ENCODE measurements at regions not wholly inside any gene's neighbourhood (a gene's known extent, or its start where the extent isn't known, plus 50 kb on each side); places are given as distances from the start of the nearest gene placed in this dataset.

- no peak overlapping the region for H3K4me3 ChIP-seq (ENCODE audit: low read depth, low read length)
- TF ChIP-seq, protein P1, sequence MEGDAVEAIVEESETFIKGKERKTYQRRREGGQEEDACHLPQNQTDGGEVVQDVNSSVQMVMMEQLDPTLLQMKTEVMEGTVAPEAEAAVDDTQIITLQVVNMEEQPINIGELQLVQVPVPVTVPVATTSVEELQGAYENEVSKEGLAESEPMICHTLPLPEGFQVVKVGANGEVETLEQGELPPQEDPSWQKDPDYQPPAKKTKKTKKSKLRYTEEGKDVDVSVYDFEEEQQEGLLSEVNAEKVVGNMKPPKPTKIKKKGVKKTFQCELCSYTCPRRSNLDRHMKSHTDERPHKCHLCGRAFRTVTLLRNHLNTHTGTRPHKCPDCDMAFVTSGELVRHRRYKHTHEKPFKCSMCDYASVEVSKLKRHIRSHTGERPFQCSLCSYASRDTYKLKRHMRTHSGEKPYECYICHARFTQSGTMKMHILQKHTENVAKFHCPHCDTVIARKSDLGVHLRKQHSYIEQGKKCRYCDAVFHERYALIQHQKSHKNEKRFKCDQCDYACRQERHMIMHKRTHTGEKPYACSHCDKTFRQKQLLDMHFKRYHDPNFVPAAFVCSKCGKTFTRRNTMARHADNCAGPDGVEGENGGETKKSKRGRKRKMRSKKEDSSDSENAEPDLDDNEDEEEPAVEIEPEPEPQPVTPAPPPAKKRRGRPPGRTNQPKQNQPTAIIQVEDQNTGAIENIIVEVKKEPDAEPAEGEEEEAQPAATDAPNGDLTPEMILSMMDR (IDR thresholded peaks at IDR 0.05; ENCODE audit: low read depth, low read length, missing control alignments), result no peak
- in situ Hi-C loops (cut with HindIII; ENCODE audit: low pct_ligation_motif_present, low sequenced_read_pairs), result no loop called here
- no peak overlapping the region for H3K27ac ChIP-seq
- H3K27me3 ChIP-seq (replicated peaks), result no peaks in the 10 kb centered on the region
- DNase-seq, result no peak
- no peaks in the 10 kb centered on the region for H3K36me3 ChIP-seq (replicated peaks)
Measured at GRCh38 chr12:125944446-125944845, 879.2 kb downstream of the AACS start.

- Histone ChIP-seq H3K27ac (no peak overlapping the region), H3K27me3 (replicated peaks) (no peaks in the 10 kb centered on the region), H3K36me3 (replicated peaks) (no peaks in the 10 kb centered on the region), H3K4me3 (ENCODE audit: low read depth, low read length) (no peak overlapping the region)
- in situ Hi-C loops (cut with HindIII; ENCODE audit: low pct_ligation_motif_present, low sequenced_read_pairs), result no loop called here
- TF ChIP-seq, protein P1 (IDR thresholded peaks at IDR 0.05; ENCODE audit: low read depth, low read length, missing control alignments), result no peak
- no peak for DNase-seq
Measured at GRCh38 chr12:125949471-125949870, 884.2 kb downstream of the AACS start.

DNA sequence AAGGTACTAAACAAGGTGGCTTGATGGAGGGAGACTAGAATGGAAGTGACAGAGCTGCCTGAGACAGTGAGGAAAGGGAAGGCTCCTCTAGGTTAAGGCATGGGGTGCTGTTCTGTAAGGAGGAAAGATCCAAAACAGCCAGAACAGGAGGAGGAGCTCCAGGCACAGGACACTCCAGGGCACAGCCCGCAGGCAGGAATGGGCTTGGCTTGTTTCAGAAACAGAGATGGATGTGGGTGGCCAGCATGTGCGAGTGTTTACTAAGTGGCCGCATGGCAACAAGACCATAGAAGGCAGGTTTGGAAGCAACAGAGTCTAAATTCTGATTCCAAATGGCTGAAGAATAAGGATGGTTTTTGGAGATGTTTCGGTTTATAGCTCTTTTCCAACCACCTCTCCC lies 889.1 kb downstream of the AACS start:
- in situ Hi-C loops (cut with HindIII; ENCODE audit: low pct_ligation_motif_present, low sequenced_read_pairs), result no loop called here
- H3K27ac ChIP-seq, result no peak overlapping the region
- no peaks in the 10 kb centered on the region for H3K27me3 ChIP-seq (replicated peaks)

DNA sequence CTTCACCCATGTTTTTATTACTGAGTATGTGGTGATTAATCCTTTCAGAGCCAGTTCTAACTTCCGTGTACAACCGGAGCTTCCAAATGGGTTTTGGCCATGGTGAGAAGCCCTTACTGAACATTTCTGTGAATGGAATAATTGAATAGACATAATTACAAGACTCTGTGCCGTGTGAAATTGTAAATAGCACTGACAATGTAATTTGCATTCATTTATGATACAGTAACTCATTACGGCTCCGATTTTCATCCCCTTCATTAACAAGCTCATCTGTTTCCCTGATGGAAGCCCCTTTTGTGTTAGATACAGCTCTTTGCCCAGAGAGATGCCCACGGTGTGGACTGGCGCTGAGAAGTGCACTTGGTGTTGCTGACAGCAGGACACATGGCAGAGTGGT lies 891.0 kb downstream of the AACS start:
- in situ Hi-C loops (cut with HindIII; ENCODE audit: low pct_ligation_motif_present, low sequenced_read_pairs), result no loop called here
- no peak for DNase-seq
- TF ChIP-seq, protein P1 (IDR thresholded peaks at IDR 0.05; ENCODE audit: low read depth, low read length, missing control alignments), result no peak
- Histone ChIP-seq H3K4me3 (ENCODE audit: low read depth, low read length) (no peak overlapping the region), H3K27ac (no peak overlapping the region), H3K36me3 (replicated peaks) (no peaks in the 10 kb centered on the region), H3K27me3 (replicated peaks) (no peaks in the 10 kb centered on the region)

More for the DNA sequence above, 889.1 kb downstream of the AACS start:
- TF ChIP-seq, protein P1 (IDR thresholded peaks at IDR 0.05; ENCODE audit: low read depth, low read length, missing control alignments), result no peak
- no peak for DNase-seq
- no peaks in the 10 kb centered on the region for H3K36me3 ChIP-seq (replicated peaks)
- no peak overlapping the region for H3K4me3 ChIP-seq (ENCODE audit: low read depth, low read length)

GRCh38 chr12:125966641-125967040 lies 901.4 kb downstream of the AACS start:
- TF ChIP-seq, protein P1 (IDR thresholded peaks at IDR 0.05; ENCODE audit: low read depth, low read length, missing control alignments), result no peak

GRCh38 chr12:125968413-125968812 lies 903.2 kb downstream of the AACS start:
- no peaks in the 10 kb centered on the region for H3K27me3 ChIP-seq (replicated peaks)
- in situ Hi-C loops (cut with HindIII; ENCODE audit: low pct_ligation_motif_present, low sequenced_read_pairs), result no loop called here
- TF ChIP-seq, protein P1 (IDR thresholded peaks at IDR 0.05; ENCODE audit: low read depth, low read length, missing control alignments), result no peak
- H3K27ac ChIP-seq, result no peak overlapping the region
- H3K36me3 ChIP-seq (replicated peaks), result no peaks in the 10 kb centered on the region
- DNase-seq, result no peak
- H3K4me3 ChIP-seq (ENCODE audit: low read depth, low read length), result no peak overlapping the region

More at GRCh38 chr12:125966641-125967040, 901.4 kb downstream of the AACS start:
- Histone ChIP-seq H3K36me3 (replicated peaks) (no peaks in the 10 kb centered on the region), H3K27me3 (replicated peaks) (no peaks in the 10 kb centered on the region), H3K27ac (no peak overlapping the region), H3K4me3 (ENCODE audit: low read depth, low read length) (no peak overlapping the region)
- in situ Hi-C loops (cut with HindIII; ENCODE audit: low pct_ligation_motif_present, low sequenced_read_pairs), result no loop called here
- no peak for DNase-seq
